ENCODE measurements at regions not wholly inside any gene's neighbourhood (a gene's known extent, or its start where the extent isn't known, plus 50 kb on each side); places are given as distances from the start of the nearest gene placed in this dataset.

GRCh38 chr7:25565002-25565401 is 336.7 kb upstream of the NPVF start:
- no peak for TF ChIP-seq CTCF (conservative IDR thresholded peaks at IDR 0.05; ENCODE audit: control insufficient read depth, insufficient read depth, low read depth, low read length)

GRCh38 chr7:25565949-25566348 is 337.7 kb upstream of the NPVF start:
- TF ChIP-seq CTCF (conservative IDR thresholded peaks at IDR 0.05; ENCODE audit: control insufficient read depth, insufficient read depth, low read depth, low read length), result peak; percentile 100
- no peak overlapping the region for H3K4me3 ChIP-seq (ENCODE audit: control insufficient read depth, low read depth, low read length)
- peak; percentile 76 for DNase-seq (ENCODE audit: low read depth)

More at GRCh38 chr7:25565002-25565401, 336.7 kb upstream of the NPVF start:
- no peak for DNase-seq (ENCODE audit: low read depth)
- no peak overlapping the region for H3K4me3 ChIP-seq (ENCODE audit: control insufficient read depth, low read depth, low read length)

DNA sequence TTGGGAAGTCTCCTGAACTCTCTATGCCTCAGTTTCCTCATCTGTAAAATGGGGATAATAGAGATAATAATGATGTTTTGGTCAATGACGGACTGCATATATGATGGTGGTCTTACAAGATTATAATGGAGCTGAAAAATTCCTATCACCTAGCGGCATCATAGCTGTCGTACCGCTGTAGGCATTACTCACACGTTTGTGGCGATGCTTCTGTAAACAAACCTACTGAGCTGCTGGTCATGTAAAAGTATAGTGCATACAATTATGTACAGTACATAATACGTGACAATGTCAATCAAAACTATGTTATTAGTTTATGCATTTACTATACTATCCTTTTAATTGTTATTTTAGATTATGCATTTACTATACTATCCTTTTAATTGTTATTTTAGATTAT is 339.1 kb upstream of the NPVF start:
- no peak for TF ChIP-seq CTCF (conservative IDR thresholded peaks at IDR 0.05; ENCODE audit: control insufficient read depth, insufficient read depth, low read depth, low read length)
- no peak for DNase-seq (ENCODE audit: low read depth)
- H3K4me3 ChIP-seq (ENCODE audit: control insufficient read depth, low read depth, low read length), result no peak overlapping the region

DNA sequence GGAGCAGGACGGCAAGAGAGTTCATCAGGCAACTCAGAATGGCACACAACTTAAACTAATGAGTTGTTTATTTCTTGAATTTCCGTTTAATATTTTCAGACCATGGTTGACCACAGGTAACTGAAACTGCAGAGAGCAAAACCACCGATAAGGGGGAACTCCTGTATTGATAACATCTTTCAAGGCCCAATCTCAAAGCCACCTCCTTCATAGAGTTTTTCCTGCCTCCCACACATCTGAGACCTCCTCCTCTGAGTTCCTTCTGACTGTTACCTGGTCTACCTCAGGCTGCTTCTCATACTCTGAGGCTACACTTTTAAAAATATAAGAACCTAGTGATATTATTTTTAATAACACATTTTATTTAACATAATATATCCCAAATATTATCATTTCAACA is 341.5 kb upstream of the NPVF start:
- DNase-seq (ENCODE audit: low read depth), result no peak
- H3K4me3 ChIP-seq (ENCODE audit: control insufficient read depth, low read depth, low read length), result no peak overlapping the region
- TF ChIP-seq CTCF (conservative IDR thresholded peaks at IDR 0.05; ENCODE audit: control insufficient read depth, insufficient read depth, low read depth, low read length), result no peak

DNA sequence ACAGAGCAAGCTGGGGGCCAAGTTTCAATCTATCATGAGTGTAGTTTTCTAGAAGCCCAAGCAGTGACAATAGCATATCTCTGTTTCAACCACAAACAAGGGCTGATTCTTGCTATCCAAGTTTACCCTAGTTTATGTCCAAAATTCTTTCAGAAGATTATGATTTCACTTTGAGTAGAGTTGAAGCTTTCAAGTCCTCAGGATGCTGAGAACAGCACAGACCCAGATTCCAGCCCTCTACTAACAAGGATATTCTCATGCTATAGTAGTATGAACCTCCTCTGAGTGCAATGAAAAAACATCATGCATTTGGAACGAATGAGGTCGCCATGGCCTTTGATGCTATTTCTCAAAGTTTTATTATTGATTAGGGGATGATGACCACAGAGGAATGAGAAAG is 344.1 kb upstream of the NPVF start:
- TF ChIP-seq CTCF (conservative IDR thresholded peaks at IDR 0.05; ENCODE audit: control insufficient read depth, insufficient read depth, low read depth, low read length), result no peak
- no peak for DNase-seq (ENCODE audit: low read depth)
- H3K4me3 ChIP-seq (ENCODE audit: control insufficient read depth, low read depth, low read length), result no peak overlapping the region

DNA sequence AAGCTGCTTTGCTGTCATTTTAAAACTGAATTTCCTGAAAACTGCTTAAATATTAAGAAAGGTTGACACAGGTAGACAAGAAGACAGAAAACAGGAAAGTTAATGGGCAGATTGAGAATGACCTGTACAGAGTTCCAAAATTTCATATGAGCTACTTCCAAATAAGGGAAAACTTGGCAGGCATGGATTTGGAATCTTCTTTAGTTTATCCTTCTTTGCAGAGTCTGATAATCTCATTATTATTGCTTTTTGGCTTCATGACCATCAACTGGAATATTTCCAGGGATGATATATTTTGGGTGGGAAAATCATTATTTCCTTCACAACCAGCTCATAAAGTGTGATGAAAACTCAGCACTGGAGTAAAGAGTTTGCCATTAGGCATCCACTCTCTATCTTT is 346.5 kb upstream of the NPVF start:
- no peak for DNase-seq (ENCODE audit: low read depth)
- H3K4me3 ChIP-seq (ENCODE audit: control insufficient read depth, low read depth, low read length), result no peak overlapping the region
- TF ChIP-seq CTCF (conservative IDR thresholded peaks at IDR 0.05; ENCODE audit: control insufficient read depth, insufficient read depth, low read depth, low read length), result no peak

DNA sequence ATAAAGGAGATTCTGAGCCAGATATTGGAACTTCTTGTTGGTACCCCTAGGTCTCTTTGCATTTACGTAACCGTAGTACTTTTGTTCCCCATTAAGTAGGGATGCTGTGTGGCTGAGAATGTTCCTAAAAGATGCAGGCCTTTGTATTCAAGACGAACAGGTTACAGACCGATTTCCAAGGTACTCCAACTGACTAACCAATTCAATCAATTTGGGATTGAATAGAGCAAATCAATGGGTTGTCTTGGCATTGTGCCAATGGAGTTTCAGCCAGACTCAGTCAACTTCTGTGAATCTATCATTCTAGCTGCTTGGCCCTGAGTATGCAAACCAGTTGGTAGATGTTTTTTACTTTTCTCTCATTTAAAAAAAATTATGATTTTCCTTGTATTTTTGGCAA is 347.3 kb upstream of the NPVF start:
- no peak overlapping the region for H3K4me3 ChIP-seq (ENCODE audit: control insufficient read depth, low read depth, low read length)
- DNase-seq (ENCODE audit: low read depth), result no peak
- no peak for TF ChIP-seq CTCF (conservative IDR thresholded peaks at IDR 0.05; ENCODE audit: control insufficient read depth, insufficient read depth, low read depth, low read length)
